Sigmoid colon (tissue), 4 donors: ENCODE measurements at regions not wholly inside any gene's neighbourhood (a gene's known extent, or its start where the extent isn't known, plus 50 kb on each side); places are given as distances from the start of the nearest gene placed in this dataset.

Experiments used
- CTCF ChIP-seq, 4 experiments: fragments of 450-650 bp in 3 of 4; fragments of 200-600 bp in 1 of 4; IDR thresholded peaks; one replicate each; pipeline ENCODE4 v1.5.1; 2016 to 2019; ENCODE audit warnings: antibody characterized with exemption in 4 of 4, mild to moderate bottlenecking in 3 of 4, moderate library complexity in 2 of 4
- POLR2A ChIP-seq, 2 donors: fragments of 450-650 bp; IDR thresholded peaks; one replicate each; pipeline ENCODE4 v1.6.1; 2016; ENCODE audit warnings: antibody characterized with exemption in 2 of 2, mild to moderate bottlenecking in 2 of 2, moderate library complexity in 2 of 2
- POLR2AphosphoS5 ChIP-seq, 4 donors: sonication (generic); formaldehyde crosslinking; IDR thresholded peaks; one replicate each; pipeline ENCODE4 v1.6.1; 2017; ENCODE audit warnings: antibody characterized with exemption in 4 of 4

DNA sequence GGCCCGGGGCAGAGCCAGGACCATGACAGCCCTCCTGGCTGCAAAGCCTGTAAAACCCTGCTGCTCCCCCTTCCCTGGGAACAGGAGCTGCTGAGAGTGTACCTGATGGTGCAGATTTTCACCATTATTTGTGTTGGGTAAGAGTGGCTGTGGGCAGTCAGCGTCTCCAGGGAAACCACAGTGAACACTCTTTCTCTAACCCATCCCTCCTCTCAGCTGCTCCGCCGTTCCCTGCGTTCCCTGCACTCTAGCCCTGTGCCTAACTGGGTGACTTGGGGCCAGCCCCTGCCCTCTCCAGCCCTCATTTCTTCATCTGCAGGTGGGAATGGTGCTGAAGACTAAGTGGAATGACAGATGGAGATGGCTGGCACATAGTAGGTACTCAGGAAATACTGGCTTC, 75.9 kb upstream of the PCBD1 start:
- no peak for TF ChIP-seq CTCF (IDR thresholded peaks at IDR 0.05)
- TF ChIP-seq POLR2A (IDR thresholded peaks at IDR 0.05): no peak
- no peak for TF ChIP-seq POLR2AphosphoS5 (IDR thresholded peaks at IDR 0.05)
